Neural cell (in vitro differentiated cells): ENCODE measurements at regions not wholly inside any gene's neighbourhood (a gene's known extent, or its start where the extent isn't known, plus 50 kb on each side); places are given as distances from the start of the nearest gene placed in this dataset.

Experiments used
- H2AFZ ChIP-seq: fragments of 200-600, 300-800 bp; sonication (generic), shearing (Covaris generic); 2 replicates; pipeline ENCODE4 v1.6.0; 2014; ENCODE audit warnings: low read depth, mild to moderate bottlenecking, antibody characterized with exemption, low read length, moderate library complexity
- H3F3A ChIP-seq: fragments of 200-600 bp; shearing (Covaris generic); 2 replicates; pipeline ENCODE4 v1.6.1; 2016; ENCODE audit warnings: mild to moderate bottlenecking, moderate library complexity, mixed read lengths, antibody characterized with exemption, low read length; ENCODE audit not compliant: insufficient read depth, poor library complexity, severe bottlenecking
- H3K27ac ChIP-seq: fragments of 200-600, 300-800 bp; sonication (generic), shearing (Covaris generic); 2 replicates; pipeline ENCODE4 v1.5.1; 2014; ENCODE audit warnings: mild to moderate bottlenecking, low read length, moderate library complexity
- H3K27me3 ChIP-seq: fragments of 300-800, 200-600 bp; sonication (generic), shearing (Covaris generic); 2 replicates; pipeline ENCODE4 v1.6.0; 2014; ENCODE audit warnings: mild to moderate bottlenecking, low read depth, low read length, moderate library complexity; ENCODE audit not compliant: insufficient read depth
- H3K36me3 ChIP-seq: fragments of 300-800, 200-600 bp; sonication (generic), shearing (Covaris generic); 2 replicates; pipeline ENCODE4 v1.5.1; 2014; ENCODE audit warnings: mild to moderate bottlenecking, antibody characterized with exemption, low read length, moderate library complexity; ENCODE audit not compliant: insufficient read depth
- H3K4me2 ChIP-seq: fragments of 300-800, 200-600 bp; sonication (generic), shearing (Covaris generic); 2 replicates; pipeline ENCODE4 v1.6.0; 2014; ENCODE audit warnings: mild to moderate bottlenecking, low read length
- H3K4me3 ChIP-seq: fragments of 300-800, 200-600 bp; sonication (generic), shearing (Covaris generic); 2 replicates; pipeline ENCODE4 v1.5.1; 2014; ENCODE audit warnings: mild to moderate bottlenecking, low read length, moderate library complexity
- H3K79me2 ChIP-seq: fragments of 200-600 bp; shearing (Covaris generic); replicated peaks from 2 replicates; pipeline ENCODE4 v1.6.0; 2014; ENCODE audit warnings: mild to moderate bottlenecking, low read length, moderate library complexity; ENCODE audit not compliant: insufficient read depth
- H3K9ac ChIP-seq: fragments of 300-800, 200-600 bp; sonication (generic), shearing (Covaris generic); 2 replicates; pipeline ENCODE4 v1.6.1; 2016; ENCODE audit warnings: mild to moderate bottlenecking, low read length, mixed read lengths
- H3K9me2 ChIP-seq: fragments of 200-600 bp; shearing (Covaris generic); 2 replicates; pipeline ENCODE4 v1.6.1; 2016; ENCODE audit warnings: mild to moderate bottlenecking, low read length, mixed read lengths; ENCODE audit not compliant: insufficient read depth
- H3K9me3 ChIP-seq: fragments of 200-600, 300-800 bp; sonication (generic), shearing (Covaris generic); 2 replicates; pipeline ENCODE4 v1.6.1; 2016; ENCODE audit warnings: mild to moderate bottlenecking, mixed run types, low read length, moderate library complexity, mixed read lengths
- H4K20me1 ChIP-seq: fragments of 200-600 bp; shearing (Covaris generic); 2 replicates; pipeline ENCODE4 v1.6.1; 2016; ENCODE audit warnings: mild to moderate bottlenecking, mixed run types; ENCODE audit not compliant: insufficient read depth
- EP300 ChIP-seq: fragments of 450-650 bp; conservative IDR thresholded peaks from 2 replicates; pipeline ENCODE4 v1.6.1; 2014; ENCODE audit warnings: antibody characterized with exemption, mild to moderate bottlenecking, moderate library complexity; ENCODE audit not compliant: poor library complexity, severe bottlenecking
- EZH2 ChIP-seq: fragments of 200-600, 300-800 bp; shearing (Covaris generic), sonication (generic); IDR thresholded peaks from 2 replicates; pipeline ENCODE4 v1.6.1; 2014; ENCODE audit warnings: antibody characterized with exemption, low read length, borderline replicate concordance, mild to moderate bottlenecking; ENCODE audit not compliant: insufficient read depth, poor library complexity, severe bottlenecking
- MXI1 ChIP-seq: fragments of 450-650 bp; conservative IDR thresholded peaks from 2 replicates; pipeline ENCODE4 v1.6.1; 2014; ENCODE audit warnings: antibody characterized with exemption, mild to moderate bottlenecking; ENCODE audit not compliant: poor library complexity, severe bottlenecking
- POLR2AphosphoS5 ChIP-seq: IDR thresholded peaks from 2 replicates; pipeline ENCODE4 v1.6.1; 2012
- SMC3 ChIP-seq: fragments of 450-650 bp; conservative IDR thresholded peaks from 2 replicates; pipeline ENCODE4 v1.6.1; 2014; ENCODE audit warnings: antibody characterized with exemption, mild to moderate bottlenecking, moderate library complexity; ENCODE audit not compliant: poor library complexity
- TAF1 ChIP-seq: IDR thresholded peaks from 2 replicates; pipeline ENCODE4 v1.6.1; 2012; ENCODE audit warnings: low read depth
- TF ChIP-seq, protein P1 (sequence below): IDR thresholded peaks from 2 replicates; pipeline ENCODE4 v1.6.1; 2012; ENCODE audit warnings: borderline replicate concordance

DNA sequence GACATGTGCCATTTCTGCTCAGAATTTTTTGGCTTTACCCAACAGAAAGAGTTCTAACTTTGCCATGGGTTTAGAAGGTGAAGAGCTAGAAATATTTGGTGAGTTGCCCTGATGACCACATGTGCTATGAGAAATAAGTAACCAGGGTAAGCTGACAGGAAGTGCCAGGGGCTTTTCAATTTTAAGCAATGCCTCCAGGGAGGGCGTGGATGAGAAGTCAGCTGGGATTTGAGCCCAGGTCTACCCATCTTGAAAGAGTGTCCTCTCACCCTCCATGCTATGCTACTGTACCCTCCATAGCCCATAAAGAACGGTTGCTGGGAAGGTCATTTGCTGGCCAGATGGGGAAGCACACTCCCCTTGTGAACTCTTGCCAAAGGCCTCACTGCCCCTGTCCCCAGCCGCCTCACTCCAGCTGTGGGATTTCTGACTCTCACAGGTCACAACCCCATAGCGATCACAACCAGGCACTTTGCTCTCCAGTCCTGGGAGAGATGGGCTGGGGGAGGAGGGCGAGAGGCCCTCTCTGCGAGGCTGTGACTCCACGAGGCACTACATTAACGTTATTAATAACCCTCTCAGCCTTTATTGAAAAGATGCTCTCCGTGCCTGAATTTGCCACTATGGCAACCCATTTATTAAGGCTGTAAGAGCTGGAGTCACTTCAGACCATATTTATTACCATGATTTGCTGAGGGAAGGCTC, 291.1 kb downstream of the DHX35 start:
- H3K27me3 ChIP-seq, result no peaks in the 10 kb centered on the region
- no peak overlapping the region for H3K27ac ChIP-seq
- no peaks in the 10 kb centered on the region for H3K9me3 ChIP-seq
- H3K4me3 ChIP-seq, result no peak overlapping the region
- H3K4me2 ChIP-seq, result no peak overlapping the region
- no peaks in the 10 kb centered on the region for H3K36me3 ChIP-seq
- H3F3A ChIP-seq, result no peaks in the 10 kb centered on the region
- H3K79me2 ChIP-seq, result no peaks in the 10 kb centered on the region
- no peaks in the 10 kb centered on the region for H4K20me1 ChIP-seq
- no peaks in the 10 kb centered on the region for H3K9me2 ChIP-seq
- H3K9ac ChIP-seq, result no peak overlapping the region
- no peak overlapping the region for H2AFZ ChIP-seq
- TF ChIP-seq MXI1, result no peak
- no peak for TF ChIP-seq TAF1
- TF ChIP-seq, protein P1, sequence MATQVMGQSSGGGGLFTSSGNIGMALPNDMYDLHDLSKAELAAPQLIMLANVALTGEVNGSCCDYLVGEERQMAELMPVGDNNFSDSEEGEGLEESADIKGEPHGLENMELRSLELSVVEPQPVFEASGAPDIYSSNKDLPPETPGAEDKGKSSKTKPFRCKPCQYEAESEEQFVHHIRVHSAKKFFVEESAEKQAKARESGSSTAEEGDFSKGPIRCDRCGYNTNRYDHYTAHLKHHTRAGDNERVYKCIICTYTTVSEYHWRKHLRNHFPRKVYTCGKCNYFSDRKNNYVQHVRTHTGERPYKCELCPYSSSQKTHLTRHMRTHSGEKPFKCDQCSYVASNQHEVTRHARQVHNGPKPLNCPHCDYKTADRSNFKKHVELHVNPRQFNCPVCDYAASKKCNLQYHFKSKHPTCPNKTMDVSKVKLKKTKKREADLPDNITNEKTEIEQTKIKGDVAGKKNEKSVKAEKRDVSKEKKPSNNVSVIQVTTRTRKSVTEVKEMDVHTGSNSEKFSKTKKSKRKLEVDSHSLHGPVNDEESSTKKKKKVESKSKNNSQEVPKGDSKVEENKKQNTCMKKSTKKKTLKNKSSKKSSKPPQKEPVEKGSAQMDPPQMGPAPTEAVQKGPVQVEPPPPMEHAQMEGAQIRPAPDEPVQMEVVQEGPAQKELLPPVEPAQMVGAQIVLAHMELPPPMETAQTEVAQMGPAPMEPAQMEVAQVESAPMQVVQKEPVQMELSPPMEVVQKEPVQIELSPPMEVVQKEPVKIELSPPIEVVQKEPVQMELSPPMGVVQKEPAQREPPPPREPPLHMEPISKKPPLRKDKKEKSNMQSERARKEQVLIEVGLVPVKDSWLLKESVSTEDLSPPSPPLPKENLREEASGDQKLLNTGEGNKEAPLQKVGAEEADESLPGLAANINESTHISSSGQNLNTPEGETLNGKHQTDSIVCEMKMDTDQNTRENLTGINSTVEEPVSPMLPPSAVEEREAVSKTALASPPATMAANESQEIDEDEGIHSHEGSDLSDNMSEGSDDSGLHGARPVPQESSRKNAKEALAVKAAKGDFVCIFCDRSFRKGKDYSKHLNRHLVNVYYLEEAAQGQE, result no peak
- TF ChIP-seq POLR2AphosphoS5, result no peak
- no peak for TF ChIP-seq EZH2
- no peak for TF ChIP-seq SMC3

- TF ChIP-seq, protein P1, result no peak
- TF ChIP-seq MXI1, result no peak
- no peak for TF ChIP-seq EP300
- no peaks in the 10 kb centered on the region for H3K9me2 ChIP-seq
- no peak overlapping the region for H3K27ac ChIP-seq
These were observed 289.9 kb downstream of the DHX35 start for GRCh38 chr20:39252035-39252434.

More at GRCh38 chr20:39252035-39252434, 289.9 kb downstream of the DHX35 start:
- no peaks in the 10 kb centered on the region for H3K27me3 ChIP-seq
- no peaks in the 10 kb centered on the region for H4K20me1 ChIP-seq
- no peak overlapping the region for H3K4me3 ChIP-seq
- H3K9ac ChIP-seq, result no peak overlapping the region
- no peaks in the 10 kb centered on the region for H3K9me3 ChIP-seq
- no peaks in the 10 kb centered on the region for H3K79me2 ChIP-seq
- no peaks in the 10 kb centered on the region for H3K36me3 ChIP-seq
- no peak overlapping the region for H2AFZ ChIP-seq
- H3F3A ChIP-seq, result no peaks in the 10 kb centered on the region
- H3K4me2 ChIP-seq, result no peak overlapping the region
